Natural killer cell (primary cell): ENCODE measurements at regions not wholly inside any gene's neighbourhood (a gene's known extent, or its start where the extent isn't known, plus 50 kb on each side); places are given as distances from the start of the nearest gene placed in this dataset.

Experiments used
- ATAC-seq, 3 donors: fragments of 150-1000 bp in 2 of 3; fragments of 200-7000 bp in 1 of 3; cut with Tn5 transposase; 1 replicate in 1 of 3; 2 replicates in 2 of 3; pipeline ENCODE4 v1.10.0; 2021; ENCODE audit warnings: mild to moderate bottlenecking in 2 of 3, moderate library complexity in 2 of 3
- DNase-seq, 2 donors: peaks; one replicate each; pipeline versions ENCODE4 v3.0.0 to v3.0.0-alpha.2; 2013 to 2021; ENCODE audit warnings: mixed read lengths in 1 of 2
- H3K27ac ChIP-seq: one replicate; pipeline ENCODE4 v1.5.1; 2013; ENCODE audit warnings: mild to moderate bottlenecking, low read length
- H3K27me3 ChIP-seq: one replicate; pipeline ENCODE4 v1.6.1; 2013; ENCODE audit warnings: low read length; ENCODE audit not compliant: control insufficient read depth, insufficient read depth
- H3K36me3 ChIP-seq: one replicate; pipeline ENCODE4 v1.6.1; 2013; ENCODE audit warnings: low read length; ENCODE audit not compliant: control insufficient read depth, insufficient read depth
- H3K4me1 ChIP-seq: one replicate; pipeline ENCODE4 v1.6.1; 2013; ENCODE audit warnings: low read length; ENCODE audit not compliant: control insufficient read depth, insufficient read depth
- H3K4me3 ChIP-seq: one replicate; pipeline ENCODE4 v1.5.1; 2013; ENCODE audit warnings: low read length
- H3K9me3 ChIP-seq: one replicate; pipeline ENCODE4 v1.6.1; 2013; ENCODE audit warnings: low read length; ENCODE audit not compliant: control insufficient read depth, insufficient read depth
- H3K27ac Mint-ChIP-seq, 2 donors: one replicate each; pipeline ENCODE4 v1.8.0; 2022; ENCODE audit warnings: mild to moderate bottlenecking in 2 of 2, mixed read lengths in 2 of 2, moderate library complexity in 1 of 2
- H3K27me3 Mint-ChIP-seq, 2 donors: one replicate each; pipeline ENCODE4 v1.8.0; 2022; ENCODE audit warnings: low read depth in 2 of 2, mixed read lengths in 2 of 2
- H3K36me3 Mint-ChIP-seq: one replicate; pipeline ENCODE4 v1.8.0; 2022; ENCODE audit warnings: mixed read lengths
- H3K4me1 Mint-ChIP-seq, 2 donors: one replicate each; pipeline ENCODE4 v1.8.0; 2022; ENCODE audit warnings: mixed read lengths in 2 of 2
- H3K4me3 Mint-ChIP-seq: one replicate; pipeline ENCODE4 v1.8.0; 2022; ENCODE audit warnings: mild to moderate bottlenecking, moderate library complexity, mixed read lengths
- H3K9me3 Mint-ChIP-seq, 2 donors: one replicate each; pipeline ENCODE4 v1.8.0; 2022; ENCODE audit warnings: mixed read lengths in 2 of 2
- WGBS: methylation state at CpG from one replicate; pipeline ENCODE4 v1.1.7; 2013; ENCODE audit warnings: missing lambda C conversion rate; ENCODE audit not compliant: insufficient coverage; 5-methylcytosine and 5-hydroxymethylcytosine counted together
- intact Hi-C: fragments of 100-400 bp; cut with micrococcal nuclease; formaldehyde crosslinking; loops from one replicate; pipeline ENCODE4 v1.14.2; 2022
- TF ChIP-seq, protein P1 (sequence below): fragments of 200-600 bp; IDR thresholded peaks from one replicate; pipeline ENCODE4 v1.8.0; 2022; ENCODE audit warnings: antibody characterized with exemption

DNA sequence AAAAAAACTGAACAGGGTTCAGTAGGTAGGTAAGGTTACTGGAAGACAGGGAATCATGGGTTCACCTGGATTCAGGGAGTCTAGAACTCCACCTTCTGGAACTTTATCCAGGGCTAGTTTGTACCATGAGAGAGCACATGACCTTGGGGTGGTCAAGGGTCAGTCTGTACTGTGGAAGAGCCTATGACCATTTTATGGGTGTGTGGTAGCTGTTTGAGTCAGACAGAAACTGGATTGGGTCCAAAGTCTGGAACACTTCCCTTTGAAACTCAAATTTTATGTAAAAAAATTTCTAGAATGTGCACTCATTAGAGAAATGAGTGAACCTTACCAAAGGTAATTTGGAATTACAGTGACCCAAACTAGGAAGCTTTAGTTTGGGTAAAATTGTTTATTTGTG, 486.0 kb upstream of the AGTR1 start:
- TF ChIP-seq, protein P1, sequence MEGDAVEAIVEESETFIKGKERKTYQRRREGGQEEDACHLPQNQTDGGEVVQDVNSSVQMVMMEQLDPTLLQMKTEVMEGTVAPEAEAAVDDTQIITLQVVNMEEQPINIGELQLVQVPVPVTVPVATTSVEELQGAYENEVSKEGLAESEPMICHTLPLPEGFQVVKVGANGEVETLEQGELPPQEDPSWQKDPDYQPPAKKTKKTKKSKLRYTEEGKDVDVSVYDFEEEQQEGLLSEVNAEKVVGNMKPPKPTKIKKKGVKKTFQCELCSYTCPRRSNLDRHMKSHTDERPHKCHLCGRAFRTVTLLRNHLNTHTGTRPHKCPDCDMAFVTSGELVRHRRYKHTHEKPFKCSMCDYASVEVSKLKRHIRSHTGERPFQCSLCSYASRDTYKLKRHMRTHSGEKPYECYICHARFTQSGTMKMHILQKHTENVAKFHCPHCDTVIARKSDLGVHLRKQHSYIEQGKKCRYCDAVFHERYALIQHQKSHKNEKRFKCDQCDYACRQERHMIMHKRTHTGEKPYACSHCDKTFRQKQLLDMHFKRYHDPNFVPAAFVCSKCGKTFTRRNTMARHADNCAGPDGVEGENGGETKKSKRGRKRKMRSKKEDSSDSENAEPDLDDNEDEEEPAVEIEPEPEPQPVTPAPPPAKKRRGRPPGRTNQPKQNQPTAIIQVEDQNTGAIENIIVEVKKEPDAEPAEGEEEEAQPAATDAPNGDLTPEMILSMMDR, result no peak
- H3K9me3 ChIP-seq, result no peaks in the 10 kb centered on the region
- H3K27me3 ChIP-seq, result no peaks in the 10 kb centered on the region
- Mint-ChIP-seq H3K36me3 (no peaks in the 10 kb centered on the region), H3K9me3 (peaks cover 6 to 9% of the 10 kb centered on the region in 2 donors), H3K27ac (no peak overlapping the region), H3K27me3 (no peaks in the 10 kb centered on the region), H3K4me1 (no peaks in the 10 kb centered on the region), H3K4me3 (no peak overlapping the region)
- no peak for DNase-seq
- H3K4me1 ChIP-seq, result no peaks in the 10 kb centered on the region
- H3K36me3 ChIP-seq, result no peaks in the 10 kb centered on the region
- no peak for ATAC-seq
- no peak overlapping the region for H3K27ac ChIP-seq
- intact Hi-C loops, result no loop called here
- no peak overlapping the region for H3K4me3 ChIP-seq

DNA sequence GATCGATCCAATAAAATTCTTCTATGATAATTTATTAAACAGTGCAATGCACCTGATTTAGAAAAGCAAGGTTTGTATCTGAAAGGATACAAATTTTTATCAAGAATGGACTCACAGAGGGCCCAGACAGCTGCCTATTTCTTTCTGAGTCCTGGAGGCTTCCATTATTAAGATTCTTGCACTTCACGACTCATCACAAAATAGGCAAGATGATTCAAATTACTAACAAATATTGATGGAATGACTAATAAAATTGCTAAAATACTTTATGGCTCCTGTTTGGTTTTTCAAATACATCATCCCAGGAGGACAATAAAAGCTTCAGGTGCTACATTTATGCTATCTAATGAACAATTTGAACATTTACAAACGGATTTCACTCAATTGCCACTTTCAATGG, 483.0 kb upstream of the AGTR1 start:
- H3K4me3 Mint-ChIP-seq, result no peak overlapping the region
- no peaks in the 10 kb centered on the region for H3K27me3 Mint-ChIP-seq
- 75% methylated on average over 1 of the region's 3 CpGs for WGBS
- H3K4me1 ChIP-seq, result no peaks in the 10 kb centered on the region
- DNase-seq (no peak), ATAC-seq (no peak)
- no peaks in the 10 kb centered on the region for H3K36me3 Mint-ChIP-seq
- H3K27ac ChIP-seq, result no peak overlapping the region
- intact Hi-C loops, result no loop called here
- peaks cover 5 to 12% of the 10 kb centered on the region in 2 donors for H3K9me3 Mint-ChIP-seq
- no peak overlapping the region for H3K4me3 ChIP-seq
- H3K27me3 ChIP-seq, result no peaks in the 10 kb centered on the region
- no peaks in the 10 kb centered on the region for H3K4me1 Mint-ChIP-seq
- TF ChIP-seq, protein P1, result no peak
- no peak overlapping the region for H3K27ac Mint-ChIP-seq
- no peaks in the 10 kb centered on the region for H3K9me3 ChIP-seq
- H3K36me3 ChIP-seq, result no peaks in the 10 kb centered on the region

DNA sequence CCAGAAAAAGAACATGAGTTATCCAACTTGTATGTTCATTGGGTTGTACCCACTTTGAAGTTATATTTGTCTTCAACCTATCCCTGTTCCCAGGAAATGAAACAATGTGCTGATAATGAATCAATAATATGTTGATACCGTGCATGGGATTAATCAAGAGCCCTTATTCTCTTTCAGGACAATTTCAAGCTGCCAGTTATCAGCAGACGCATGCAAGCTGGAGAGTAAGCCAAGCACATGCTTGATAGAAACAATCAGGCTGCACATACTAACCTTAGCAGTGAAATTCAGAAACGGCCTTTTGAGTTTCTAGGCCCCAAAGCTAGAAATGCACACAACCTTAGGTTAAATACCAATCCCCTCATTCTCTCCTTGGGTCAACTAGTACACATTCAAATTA, 480.4 kb upstream of the AGTR1 start:
- TF ChIP-seq, protein P1, result no peak
- H3K27ac ChIP-seq, result no peak overlapping the region
- DNase-seq, result no peak
- H3K4me1 Mint-ChIP-seq, result no peaks in the 10 kb centered on the region
- no peak overlapping the region for H3K4me3 ChIP-seq
- H3K27me3 ChIP-seq, result no peaks in the 10 kb centered on the region
- H3K36me3 Mint-ChIP-seq, result no peaks in the 10 kb centered on the region
- no peaks in the 10 kb centered on the region for H3K4me1 ChIP-seq
- no peaks in the 10 kb centered on the region for H3K27me3 Mint-ChIP-seq
- no peak overlapping the region for H3K27ac Mint-ChIP-seq
- H3K9me3 ChIP-seq, result no peaks in the 10 kb centered on the region
- H3K9me3 Mint-ChIP-seq, result peaks cover 6 to 9% of the 10 kb centered on the region in 2 donors
- H3K4me3 Mint-ChIP-seq, result no peak overlapping the region
- no peaks in the 10 kb centered on the region for H3K36me3 ChIP-seq
- no peak for ATAC-seq
- intact Hi-C loops, result no loop called here
- 78% methylated on average over 3 of the region's 3 CpGs for WGBS

- Mint-ChIP-seq H3K36me3 (no peaks in the 10 kb centered on the region), H3K4me3 (no peak overlapping the region), H3K27me3 (no peaks in the 10 kb centered on the region), H3K4me1 (no peaks in the 10 kb centered on the region), H3K9me3 (peaks cover 6 to 9% of the 10 kb centered on the region in 2 donors), H3K27ac (no peak overlapping the region)
- intact Hi-C loops, result no loop called here
- Histone ChIP-seq H3K4me1 (no peaks in the 10 kb centered on the region), H3K27ac (no peak overlapping the region), H3K4me3 (no peak overlapping the region), H3K9me3 (no peaks in the 10 kb centered on the region), H3K36me3 (no peaks in the 10 kb centered on the region), H3K27me3 (no peaks in the 10 kb centered on the region)
- ATAC-seq (no peak), DNase-seq (no peak)
- WGBS, result 72% methylated on average over 3 of the region's 3 CpGs
- TF ChIP-seq, protein P1, result no peak
Measured at GRCh38 chr3:148218222-148218621, 479.5 kb upstream of the AGTR1 start.
